GM12872 (cell line): ENCODE measurements at regions not wholly inside any gene's neighbourhood (a gene's known extent, or its start where the extent isn't known, plus 50 kb on each side); places are given as distances from the start of the nearest gene placed in this dataset.

Experiments
- TF ChIP-seq, protein P1 (sequence below): IDR thresholded peaks from 3 replicates; pipeline ENCODE4 v1.5.1; 2011; ENCODE audit warnings: low read depth, mild to moderate bottlenecking, low read length, moderate library complexity; ENCODE audit not compliant: insufficient read depth

GRCh38 chr18:75625966-75626365 lies 198.5 kb upstream of the SMIM21 start:
- TF ChIP-seq, protein P1, sequence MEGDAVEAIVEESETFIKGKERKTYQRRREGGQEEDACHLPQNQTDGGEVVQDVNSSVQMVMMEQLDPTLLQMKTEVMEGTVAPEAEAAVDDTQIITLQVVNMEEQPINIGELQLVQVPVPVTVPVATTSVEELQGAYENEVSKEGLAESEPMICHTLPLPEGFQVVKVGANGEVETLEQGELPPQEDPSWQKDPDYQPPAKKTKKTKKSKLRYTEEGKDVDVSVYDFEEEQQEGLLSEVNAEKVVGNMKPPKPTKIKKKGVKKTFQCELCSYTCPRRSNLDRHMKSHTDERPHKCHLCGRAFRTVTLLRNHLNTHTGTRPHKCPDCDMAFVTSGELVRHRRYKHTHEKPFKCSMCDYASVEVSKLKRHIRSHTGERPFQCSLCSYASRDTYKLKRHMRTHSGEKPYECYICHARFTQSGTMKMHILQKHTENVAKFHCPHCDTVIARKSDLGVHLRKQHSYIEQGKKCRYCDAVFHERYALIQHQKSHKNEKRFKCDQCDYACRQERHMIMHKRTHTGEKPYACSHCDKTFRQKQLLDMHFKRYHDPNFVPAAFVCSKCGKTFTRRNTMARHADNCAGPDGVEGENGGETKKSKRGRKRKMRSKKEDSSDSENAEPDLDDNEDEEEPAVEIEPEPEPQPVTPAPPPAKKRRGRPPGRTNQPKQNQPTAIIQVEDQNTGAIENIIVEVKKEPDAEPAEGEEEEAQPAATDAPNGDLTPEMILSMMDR: no peak

DNA sequence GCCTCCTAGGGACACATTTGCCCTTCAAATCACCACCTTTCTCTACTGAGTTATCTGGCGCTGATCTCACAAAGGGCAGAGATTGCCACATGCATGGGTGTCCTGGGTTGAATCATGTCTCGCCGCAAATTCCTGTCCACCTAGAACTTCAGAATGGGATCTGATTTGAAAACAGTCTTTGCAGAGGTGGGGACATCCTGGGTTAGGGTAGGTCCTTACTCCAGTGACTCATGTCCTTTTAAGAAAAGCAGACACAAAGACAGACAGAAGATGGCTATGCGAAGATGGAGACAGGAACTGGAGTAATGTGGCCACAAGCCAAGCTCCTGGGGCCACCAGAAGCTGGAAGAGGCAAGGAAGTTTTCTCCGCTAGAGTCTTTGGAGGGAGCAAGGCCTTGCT lies 197.4 kb upstream of the SMIM21 start:
- TF ChIP-seq, protein P1: no peak

GRCh38 chr18:75621818-75622217 lies 194.3 kb upstream of the SMIM21 start:
- TF ChIP-seq, protein P1: no peak

DNA sequence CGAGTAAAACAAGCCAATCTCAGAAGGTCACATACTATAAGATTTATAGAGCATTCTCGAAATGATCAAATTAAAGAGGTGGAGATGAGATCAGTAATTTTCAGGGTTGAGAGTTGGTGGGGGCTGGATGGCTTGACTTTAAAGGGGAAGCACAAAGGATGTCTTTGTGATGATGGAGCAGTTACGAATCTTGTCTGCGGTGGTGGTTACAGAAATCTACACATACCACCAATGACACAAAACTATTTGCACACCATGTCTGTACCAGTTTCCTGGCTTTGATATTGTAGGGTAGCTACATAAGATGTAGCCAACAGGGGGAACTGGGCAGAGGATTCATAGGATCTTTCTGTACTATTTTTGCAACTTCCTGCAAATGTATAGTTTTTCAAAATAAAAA lies 190.6 kb upstream of the SMIM21 start:
- TF ChIP-seq, protein P1: no peak

DNA sequence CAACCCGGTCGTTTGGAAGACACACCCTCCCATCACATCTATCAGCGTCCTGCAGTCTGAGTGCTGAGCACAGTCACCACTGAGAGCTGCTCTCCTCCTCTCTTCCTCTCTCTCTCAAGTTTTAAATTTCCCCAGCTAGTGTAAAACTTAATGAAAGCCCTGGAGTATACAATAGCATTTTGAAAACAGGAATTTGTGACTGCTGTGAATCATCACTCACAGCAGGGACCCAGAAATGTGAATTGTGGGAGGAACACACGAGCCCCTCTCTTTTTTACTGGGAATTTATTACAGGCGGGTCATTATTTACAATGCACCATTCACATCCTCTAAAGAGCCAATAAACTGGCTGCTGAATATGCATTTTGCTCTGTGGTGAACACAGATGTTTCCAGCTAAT lies 185.0 kb upstream of the SMIM21 start:
- TF ChIP-seq, protein P1: no peak

- TF ChIP-seq, protein P1: no peak
Observed at GRCh38 chr18:75607701-75608100, 180.2 kb upstream of the SMIM21 start.

DNA sequence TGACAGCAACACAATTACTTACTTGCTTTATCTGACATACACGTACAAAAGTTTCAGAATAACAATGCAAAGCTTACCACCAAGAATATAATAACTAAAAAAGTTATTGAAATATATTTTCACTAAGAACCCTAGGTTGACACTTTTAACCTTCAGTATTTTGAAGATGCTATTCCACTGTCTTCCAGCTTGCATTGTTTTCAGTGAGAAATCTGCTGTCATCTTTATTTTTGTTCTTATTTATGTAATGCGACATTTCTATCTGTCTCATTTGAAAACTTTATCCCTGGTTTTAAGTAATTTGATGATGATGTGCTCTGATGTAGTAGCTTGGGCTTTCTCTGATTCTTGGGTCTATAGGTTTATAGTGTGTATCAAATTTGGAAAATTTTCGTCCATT lies 165.0 kb upstream of the SMIM21 start:
- TF ChIP-seq, protein P1: no peak

DNA sequence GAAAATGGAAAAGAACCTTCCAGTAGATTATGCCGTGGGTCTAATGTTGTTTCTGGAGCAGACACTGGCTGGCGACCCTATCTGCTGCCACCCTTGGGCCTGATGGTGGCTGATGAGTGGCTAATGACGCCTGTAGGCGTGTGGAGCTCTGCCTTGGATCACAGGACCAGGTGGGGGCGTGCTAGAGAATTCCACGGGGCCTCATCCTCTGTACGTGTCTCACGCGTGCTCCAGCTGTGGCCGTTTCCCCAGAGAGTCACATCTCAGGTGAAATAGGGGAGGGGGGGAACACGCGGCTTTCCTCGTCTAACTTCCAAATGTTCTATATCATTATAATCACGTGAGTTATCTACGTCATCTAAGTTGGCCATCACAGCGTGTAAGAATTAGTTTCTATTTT lies 160.9 kb upstream of the SMIM21 start:
- TF ChIP-seq, protein P1: no peak
